Upper lobe of left lung (tissue), 6 donors: ENCODE measurements at regions not wholly inside any gene's neighbourhood (a gene's known extent, or its start where the extent isn't known, plus 50 kb on each side); places are given as distances from the start of the nearest gene placed in this dataset.

Experiments used
- ATAC-seq, 2 donors: fragments of 200-7000 bp; cut with Tn5 transposase; one replicate each; pipeline ENCODE4 v1.9.1; 2022; ENCODE audit warnings: mild to moderate bottlenecking in 2 of 2, moderate library complexity in 2 of 2; ENCODE audit not compliant: low FRiP score in 2 of 2
- DNase-seq, 2 donors: peaks; one replicate each; pipeline ENCODE4 v3.0.0-alpha.2; 2019 to 2020
- H3K27ac ChIP-seq, 4 donors: fragments of 200-600 bp; sonication (generic); one replicate each; pipeline ENCODE4 v1.5.1; 2016 to 2019
- H3K27me3 ChIP-seq, 4 donors: fragments of 200-600 bp; sonication (generic); one replicate each; pipeline ENCODE4 v1.5.1; 2017 to 2019
- H3K36me3 ChIP-seq, 4 donors: fragments of 200-600 bp; sonication (generic); one replicate each; pipeline ENCODE4 v1.5.1; 2016 to 2019
- H3K4me1 ChIP-seq, 4 donors: fragments of 200-600 bp; sonication (generic); one replicate each; pipeline ENCODE4 v1.5.1; 2018 to 2019
- H3K4me3 ChIP-seq, 4 donors: fragments of 200-600 bp; sonication (generic); one replicate each; pipeline ENCODE4 v1.5.1; 2017 to 2019; ENCODE audit warnings: mild to moderate bottlenecking in 2 of 4, moderate library complexity in 1 of 4
- H3K9me3 ChIP-seq, 4 donors: fragments of 200-600 bp; sonication (generic); one replicate each; pipeline ENCODE4 v1.5.1; 2018 to 2019
- EP300 ChIP-seq, 4 donors: sonication (generic); formaldehyde crosslinking; IDR thresholded peaks; one replicate each; pipeline ENCODE4 v1.5.1; 2017; ENCODE audit warnings: antibody characterized with exemption in 4 of 4, control low read depth in 2 of 4
- POLR2A ChIP-seq, 4 donors: fragments of 450-650 bp; IDR thresholded peaks; one replicate each; pipeline ENCODE4 v1.5.1; 2016 to 2017; ENCODE audit warnings: antibody characterized with exemption in 4 of 4, mild to moderate bottlenecking in 2 of 4
- POLR2AphosphoS5 ChIP-seq, 2 donors: sonication (generic); formaldehyde crosslinking; IDR thresholded peaks; one replicate each; pipeline ENCODE4 v1.5.1; 2017; ENCODE audit warnings: antibody characterized with exemption in 2 of 2
- WGBS, 2 donors: methylation state at CpG; one replicate each; pipeline ENCODE4 v1.1.5; 2017 to 2018; 5-methylcytosine and 5-hydroxymethylcytosine counted together
- TF ChIP-seq, protein P1 (sequence below), 6 experiments: fragments of 450-650 bp in 4 of 6; fragments of 200-600 bp in 2 of 6; sonication (generic) in 2 of 6; IDR thresholded peaks; one replicate each; pipeline ENCODE4 v1.5.1; 2016 to 2019; ENCODE audit warnings: antibody characterized with exemption in 6 of 6
- donor health status: DM: no; HTN: no; CAD: no; lungs with moderate emphysema.
- donor health status: DM: no; HTN: yes; CAD: no; lungs with severe emphysema.

GRCh38 chr13:99768986-99769385 is 202.6 kb downstream of the ZIC5 start:
- H3K36me3 ChIP-seq: no peaks in the 10 kb centered on the region
- ATAC-seq: no peak
- DNase-seq: no peak
- no peak overlapping the region for H3K27ac ChIP-seq
- no peaks in the 10 kb centered on the region for H3K27me3 ChIP-seq
- no peak for TF ChIP-seq POLR2AphosphoS5 (IDR thresholded peaks at IDR 0.05)
- no peak for TF ChIP-seq POLR2A (IDR thresholded peaks at IDR 0.05)
- TF ChIP-seq, protein P1, sequence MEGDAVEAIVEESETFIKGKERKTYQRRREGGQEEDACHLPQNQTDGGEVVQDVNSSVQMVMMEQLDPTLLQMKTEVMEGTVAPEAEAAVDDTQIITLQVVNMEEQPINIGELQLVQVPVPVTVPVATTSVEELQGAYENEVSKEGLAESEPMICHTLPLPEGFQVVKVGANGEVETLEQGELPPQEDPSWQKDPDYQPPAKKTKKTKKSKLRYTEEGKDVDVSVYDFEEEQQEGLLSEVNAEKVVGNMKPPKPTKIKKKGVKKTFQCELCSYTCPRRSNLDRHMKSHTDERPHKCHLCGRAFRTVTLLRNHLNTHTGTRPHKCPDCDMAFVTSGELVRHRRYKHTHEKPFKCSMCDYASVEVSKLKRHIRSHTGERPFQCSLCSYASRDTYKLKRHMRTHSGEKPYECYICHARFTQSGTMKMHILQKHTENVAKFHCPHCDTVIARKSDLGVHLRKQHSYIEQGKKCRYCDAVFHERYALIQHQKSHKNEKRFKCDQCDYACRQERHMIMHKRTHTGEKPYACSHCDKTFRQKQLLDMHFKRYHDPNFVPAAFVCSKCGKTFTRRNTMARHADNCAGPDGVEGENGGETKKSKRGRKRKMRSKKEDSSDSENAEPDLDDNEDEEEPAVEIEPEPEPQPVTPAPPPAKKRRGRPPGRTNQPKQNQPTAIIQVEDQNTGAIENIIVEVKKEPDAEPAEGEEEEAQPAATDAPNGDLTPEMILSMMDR (IDR thresholded peaks at IDR 0.05): no peak
- no peak for TF ChIP-seq EP300 (IDR thresholded peaks at IDR 0.05)
- no peaks in the 10 kb centered on the region for H3K4me1 ChIP-seq
- H3K9me3 ChIP-seq: peaks cover 3 to 29% (median 19%) of the 10 kb centered on the region in 4 donors
- 56 to 74% methylated on average over 1 of the region's 1 CpG for WGBS, 2 donors
- no peak overlapping the region for H3K4me3 ChIP-seq

DNA sequence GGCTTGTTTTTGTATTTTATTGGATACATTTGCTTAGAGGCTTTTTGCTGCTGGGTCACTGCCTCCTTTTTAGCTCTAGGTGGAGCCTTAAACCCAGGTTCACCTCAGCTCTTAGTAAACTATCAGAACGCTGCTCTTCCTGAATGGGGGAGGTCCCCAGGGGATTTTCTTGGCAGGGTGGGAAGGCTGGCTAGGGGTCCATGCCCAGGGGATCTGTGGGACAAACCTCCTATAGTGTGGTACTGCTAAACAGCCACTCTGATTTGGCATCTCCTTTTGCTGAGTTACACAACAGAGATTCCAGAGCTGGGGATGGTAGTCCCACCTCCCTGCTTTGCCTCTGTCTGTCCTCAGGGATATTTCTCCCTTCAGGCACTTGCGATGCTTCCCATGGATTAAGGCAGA is 204.9 kb downstream of the ZIC5 start:
- H3K4me1 ChIP-seq: no peaks in the 10 kb centered on the region
- no peak overlapping the region for H3K4me3 ChIP-seq
- H3K9me3 ChIP-seq: peaks cover 3 to 33% (median 19%) of the 10 kb centered on the region in 4 donors
- no peaks in the 10 kb centered on the region for H3K27me3 ChIP-seq
- WGBS, 2 donors: 53 to 60% methylated on average over 2 of the region's 2 CpGs
- ATAC-seq: no peak
- H3K36me3 ChIP-seq: no peaks in the 10 kb centered on the region
- no peak for DNase-seq
- no peak overlapping the region for H3K27ac ChIP-seq
- no peak for TF ChIP-seq POLR2A (IDR thresholded peaks at IDR 0.05)
- TF ChIP-seq, protein P1 (IDR thresholded peaks at IDR 0.05): no peak
- no peak for TF ChIP-seq POLR2AphosphoS5 (IDR thresholded peaks at IDR 0.05)

- TF ChIP-seq POLR2AphosphoS5 (IDR thresholded peaks at IDR 0.05): no peak
- WGBS, 2 donors: 83 to 90% methylated on average over 2 of the region's 2 CpGs
- Histone ChIP-seq H3K9me3 (peaks cover 3 to 38% (median 20%) of the 10 kb centered on the region in 4 donors), H3K27me3 (no peaks in the 10 kb centered on the region), H3K36me3 (no peaks in the 10 kb centered on the region), H3K4me3 (no peak overlapping the region), H3K4me1 (no peaks in the 10 kb centered on the region), H3K27ac (no peak overlapping the region)
- ATAC-seq (no peak), DNase-seq (no peak)
Measured at GRCh38 chr13:99765869-99766268, 205.7 kb downstream of the ZIC5 start.

- TF ChIP-seq, protein P1 (IDR thresholded peaks at IDR 0.05): no peak
- TF ChIP-seq POLR2AphosphoS5 (IDR thresholded peaks at IDR 0.05): no peak
- TF ChIP-seq EP300 (IDR thresholded peaks at IDR 0.05): no peak
- TF ChIP-seq POLR2A (IDR thresholded peaks at IDR 0.05): no peak
- H3K9me3 ChIP-seq: peaks cover 3 to 24% (median 16%) of the 10 kb centered on the region in 4 donors
- DNase-seq: no peak
- no peaks in the 10 kb centered on the region for H3K4me1 ChIP-seq
- H3K27me3 ChIP-seq: no peaks in the 10 kb centered on the region
- no peaks in the 10 kb centered on the region for H3K36me3 ChIP-seq
- ATAC-seq: no peak
- no peak overlapping the region for H3K27ac ChIP-seq
- H3K4me3 ChIP-seq: no peak overlapping the region
Measured at GRCh38 chr13:99760456-99760855, 211.1 kb downstream of the ZIC5 start.

DNA sequence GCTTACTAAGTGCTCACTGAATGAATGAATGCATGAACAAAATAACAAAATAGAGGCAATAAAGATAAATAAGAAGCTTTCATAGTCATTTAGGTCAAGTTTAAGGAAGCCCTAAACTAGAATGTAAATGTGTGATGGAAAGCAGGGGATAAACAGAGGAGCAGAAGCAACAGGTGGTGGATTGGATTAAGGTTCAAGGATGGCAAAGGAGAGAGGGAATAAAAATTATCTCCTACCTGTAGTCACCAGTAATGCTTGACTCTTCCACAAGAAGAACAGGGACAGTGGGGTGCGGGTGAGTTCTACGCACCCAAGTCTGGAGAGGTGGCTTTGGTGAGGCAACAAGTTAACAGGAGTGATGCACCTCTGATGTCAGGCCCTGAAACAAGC is 212.4 kb downstream of the ZIC5 start:
- Histone ChIP-seq H3K27ac (no peak overlapping the region), H3K4me1 (no peaks in the 10 kb centered on the region), H3K36me3 (no peaks in the 10 kb centered on the region), H3K27me3 (no peaks in the 10 kb centered on the region), H3K4me3 (no peak overlapping the region), H3K9me3 (peaks cover 0 to 11% (median 5%) of the 10 kb centered on the region in 4 donors)
- TF ChIP-seq EP300 (IDR thresholded peaks at IDR 0.05) (no peak), POLR2AphosphoS5 (IDR thresholded peaks at IDR 0.05) (no peak), POLR2A (IDR thresholded peaks at IDR 0.05) (no peak)
- TF ChIP-seq, protein P1 (IDR thresholded peaks at IDR 0.05): no peak
- DNase-seq: no peak
- 97 to 100% methylated on average over 2 of the region's 2 CpGs for WGBS, 2 donors
- ATAC-seq: no peak
